ENCODE measurements at regions not wholly inside any gene's neighbourhood (a gene's known extent, or its start where the extent isn't known, plus 50 kb on each side); places are given as distances from the start of the nearest gene placed in this dataset.

GRCh38 chr14:87305345-87305744, 687.6 kb downstream of the GALC start:
- Histone ChIP-seq H3K4me3 (ENCODE audit: low read depth in 1 of 5, low read length in 5 of 5) (no peak overlapping the region), H3K9me3 (ENCODE audit: control insufficient read depth in 5 of 5, low read length in 5 of 5) (peaks cover 0 to 2% (median 0%) of the 10 kb centered on the region in 5 donors), H3K27me3 (ENCODE audit: control insufficient read depth in 5 of 5, insufficient read depth in 4 of 5, low read length in 5 of 5) (no peaks in the 10 kb centered on the region), H3K36me3 (ENCODE audit: control insufficient read depth in 5 of 5, insufficient read depth in 5 of 5, low read length in 5 of 5) (no peaks in the 10 kb centered on the region), H3K27ac (ENCODE audit: low read depth, low read length) (no peak overlapping the region), H3K9ac (ENCODE audit: low read length in 5 of 5) (no peak overlapping the region), H3K4me1 (ENCODE audit: control insufficient read depth in 5 of 5, insufficient read depth in 5 of 5, low read length in 5 of 5) (no peaks in the 10 kb centered on the region)

GRCh38 chr14:87304404-87304803, 688.6 kb downstream of the GALC start:
- Histone ChIP-seq H3K9ac (ENCODE audit: low read length in 5 of 5) (no peak overlapping the region), H3K27me3 (ENCODE audit: control insufficient read depth in 5 of 5, insufficient read depth in 4 of 5, low read length in 5 of 5) (no peaks in the 10 kb centered on the region)

GRCh38 chr14:87286826-87287225, 706.2 kb downstream of the GALC start:
- Histone ChIP-seq H3K4me3 (ENCODE audit: low read depth in 1 of 5, low read length in 5 of 5) (no peak overlapping the region), H3K9me3 (ENCODE audit: control insufficient read depth in 5 of 5, low read length in 5 of 5) (no peaks in the 10 kb centered on the region), H3K36me3 (ENCODE audit: control insufficient read depth in 5 of 5, insufficient read depth in 5 of 5, low read length in 5 of 5) (no peaks in the 10 kb centered on the region), H3K4me1 (ENCODE audit: control insufficient read depth in 5 of 5, insufficient read depth in 5 of 5, low read length in 5 of 5) (no peaks in the 10 kb centered on the region), H3K27me3 (ENCODE audit: control insufficient read depth in 5 of 5, insufficient read depth in 4 of 5, low read length in 5 of 5) (no peaks in the 10 kb centered on the region), H3K27ac (ENCODE audit: low read depth, low read length) (no peak overlapping the region), H3K9ac (ENCODE audit: low read length in 5 of 5) (no peak overlapping the region)

More at GRCh38 chr14:87304404-87304803, 688.6 kb downstream of the GALC start:
- H3K4me3 ChIP-seq (ENCODE audit: low read depth in 1 of 5, low read length in 5 of 5): no peak overlapping the region
- H3K27ac ChIP-seq (ENCODE audit: low read depth, low read length): no peak overlapping the region
- no peaks in the 10 kb centered on the region for H3K4me1 ChIP-seq (ENCODE audit: control insufficient read depth in 5 of 5, insufficient read depth in 5 of 5, low read length in 5 of 5)
- H3K36me3 ChIP-seq (ENCODE audit: control insufficient read depth in 5 of 5, insufficient read depth in 5 of 5, low read length in 5 of 5): no peaks in the 10 kb centered on the region
- H3K9me3 ChIP-seq (ENCODE audit: control insufficient read depth in 5 of 5, low read length in 5 of 5): peaks cover 0 to 2% (median 0%) of the 10 kb centered on the region in 5 donors

- no peak overlapping the region for H3K27ac ChIP-seq (ENCODE audit: low read depth, low read length)
- H3K36me3 ChIP-seq (ENCODE audit: control insufficient read depth in 5 of 5, insufficient read depth in 5 of 5, low read length in 5 of 5): no peaks in the 10 kb centered on the region
- no peaks in the 10 kb centered on the region for H3K4me1 ChIP-seq (ENCODE audit: control insufficient read depth in 5 of 5, insufficient read depth in 5 of 5, low read length in 5 of 5)
- no peaks in the 10 kb centered on the region for H3K27me3 ChIP-seq (ENCODE audit: control insufficient read depth in 5 of 5, insufficient read depth in 4 of 5, low read length in 5 of 5)
- no peaks in the 10 kb centered on the region for H3K9me3 ChIP-seq (ENCODE audit: control insufficient read depth in 5 of 5, low read length in 5 of 5)
- H3K4me3 ChIP-seq (ENCODE audit: low read depth in 1 of 5, low read length in 5 of 5): no peak overlapping the region
- H3K9ac ChIP-seq (ENCODE audit: low read length in 5 of 5): no peak overlapping the region
Observed at GRCh38 chr14:87286191-87286590, 706.8 kb downstream of the GALC start.

GRCh38 chr14:87285506-87285905, 707.5 kb downstream of the GALC start:
- Histone ChIP-seq H3K27ac (ENCODE audit: low read depth, low read length) (no peak overlapping the region), H3K4me3 (ENCODE audit: low read depth in 1 of 5, low read length in 5 of 5) (no peak overlapping the region), H3K4me1 (ENCODE audit: control insufficient read depth in 5 of 5, insufficient read depth in 5 of 5, low read length in 5 of 5) (no peaks in the 10 kb centered on the region), H3K27me3 (ENCODE audit: control insufficient read depth in 5 of 5, insufficient read depth in 4 of 5, low read length in 5 of 5) (no peaks in the 10 kb centered on the region), H3K36me3 (ENCODE audit: control insufficient read depth in 5 of 5, insufficient read depth in 5 of 5, low read length in 5 of 5) (no peaks in the 10 kb centered on the region), H3K9me3 (ENCODE audit: control insufficient read depth in 5 of 5, low read length in 5 of 5) (no peaks in the 10 kb centered on the region), H3K9ac (ENCODE audit: low read length in 5 of 5) (no peak overlapping the region)

- no peaks in the 10 kb centered on the region for H3K9me3 ChIP-seq (ENCODE audit: control insufficient read depth in 5 of 5, low read length in 5 of 5)
- no peak overlapping the region for H3K27ac ChIP-seq (ENCODE audit: low read depth, low read length)
- H3K4me3 ChIP-seq (ENCODE audit: low read depth in 1 of 5, low read length in 5 of 5): no peak overlapping the region
- no peak overlapping the region for H3K9ac ChIP-seq (ENCODE audit: low read length in 5 of 5)
- no peaks in the 10 kb centered on the region for H3K36me3 ChIP-seq (ENCODE audit: control insufficient read depth in 5 of 5, insufficient read depth in 5 of 5, low read length in 5 of 5)
- H3K4me1 ChIP-seq (ENCODE audit: control insufficient read depth in 5 of 5, insufficient read depth in 5 of 5, low read length in 5 of 5): no peaks in the 10 kb centered on the region
- H3K27me3 ChIP-seq (ENCODE audit: control insufficient read depth in 5 of 5, insufficient read depth in 4 of 5, low read length in 5 of 5): no peaks in the 10 kb centered on the region
Observed at GRCh38 chr14:87283547-87283946, 709.4 kb downstream of the GALC start.

GRCh38 chr14:87282266-87282665, 710.7 kb downstream of the GALC start:
- Histone ChIP-seq H3K4me1 (ENCODE audit: control insufficient read depth in 5 of 5, insufficient read depth in 5 of 5, low read length in 5 of 5) (no peaks in the 10 kb centered on the region), H3K9ac (ENCODE audit: low read length in 5 of 5) (no peak overlapping the region), H3K9me3 (ENCODE audit: control insufficient read depth in 5 of 5, low read length in 5 of 5) (no peaks in the 10 kb centered on the region), H3K27me3 (ENCODE audit: control insufficient read depth in 5 of 5, insufficient read depth in 4 of 5, low read length in 5 of 5) (no peaks in the 10 kb centered on the region), H3K4me3 (ENCODE audit: low read depth in 1 of 5, low read length in 5 of 5) (no peak overlapping the region), H3K36me3 (ENCODE audit: control insufficient read depth in 5 of 5, insufficient read depth in 5 of 5, low read length in 5 of 5) (no peaks in the 10 kb centered on the region), H3K27ac (ENCODE audit: low read depth, low read length) (no peak overlapping the region)

GRCh38 chr14:87278415-87278814, 714.6 kb downstream of the GALC start:
- peaks cover 0 to 2% (median 0%) of the 10 kb centered on the region in 5 donors for H3K9me3 ChIP-seq (ENCODE audit: control insufficient read depth in 5 of 5, low read length in 5 of 5)
- H3K27me3 ChIP-seq (ENCODE audit: control insufficient read depth in 5 of 5, insufficient read depth in 4 of 5, low read length in 5 of 5): no peaks in the 10 kb centered on the region
- no peaks in the 10 kb centered on the region for H3K4me1 ChIP-seq (ENCODE audit: control insufficient read depth in 5 of 5, insufficient read depth in 5 of 5, low read length in 5 of 5)
- H3K9ac ChIP-seq (ENCODE audit: low read length in 5 of 5): no peak overlapping the region
- H3K27ac ChIP-seq (ENCODE audit: low read depth, low read length): no peak overlapping the region
- no peaks in the 10 kb centered on the region for H3K36me3 ChIP-seq (ENCODE audit: control insufficient read depth in 5 of 5, insufficient read depth in 5 of 5, low read length in 5 of 5)
- no peak overlapping the region for H3K4me3 ChIP-seq (ENCODE audit: low read depth in 1 of 5, low read length in 5 of 5)

- no peaks in the 10 kb centered on the region for H3K36me3 ChIP-seq (ENCODE audit: control insufficient read depth in 5 of 5, insufficient read depth in 5 of 5, low read length in 5 of 5)
- H3K9me3 ChIP-seq (ENCODE audit: control insufficient read depth in 5 of 5, low read length in 5 of 5): peaks cover 0 to 9% (median 4%) of the 10 kb centered on the region in 5 donors
- no peak overlapping the region for H3K9ac ChIP-seq (ENCODE audit: low read length in 5 of 5)
- no peaks in the 10 kb centered on the region for H3K27me3 ChIP-seq (ENCODE audit: control insufficient read depth in 5 of 5, insufficient read depth in 4 of 5, low read length in 5 of 5)
- H3K27ac ChIP-seq (ENCODE audit: low read depth, low read length): no peak overlapping the region
- no peaks in the 10 kb centered on the region for H3K4me1 ChIP-seq (ENCODE audit: control insufficient read depth in 5 of 5, insufficient read depth in 5 of 5, low read length in 5 of 5)
- no peak overlapping the region for H3K4me3 ChIP-seq (ENCODE audit: low read depth in 1 of 5, low read length in 5 of 5)
Observed at GRCh38 chr14:87271331-87271730, 721.7 kb downstream of the GALC start.

GRCh38 chr14:87268997-87269396, 724.0 kb downstream of the GALC start:
- Histone ChIP-seq H3K27ac (ENCODE audit: low read depth, low read length) (no peak overlapping the region), H3K9ac (ENCODE audit: low read length in 5 of 5) (no peak overlapping the region), H3K9me3 (ENCODE audit: control insufficient read depth in 5 of 5, low read length in 5 of 5) (peaks cover 0 to 9% (median 3%) of the 10 kb centered on the region in 5 donors), H3K4me1 (ENCODE audit: control insufficient read depth in 5 of 5, insufficient read depth in 5 of 5, low read length in 5 of 5) (no peaks in the 10 kb centered on the region), H3K36me3 (ENCODE audit: control insufficient read depth in 5 of 5, insufficient read depth in 5 of 5, low read length in 5 of 5) (no peaks in the 10 kb centered on the region), H3K4me3 (ENCODE audit: low read depth in 1 of 5, low read length in 5 of 5) (no peak overlapping the region), H3K27me3 (ENCODE audit: control insufficient read depth in 5 of 5, insufficient read depth in 4 of 5, low read length in 5 of 5) (no peaks in the 10 kb centered on the region)

- Histone ChIP-seq H3K4me1 (ENCODE audit: control insufficient read depth in 5 of 5, insufficient read depth in 5 of 5, low read length in 5 of 5) (no peaks in the 10 kb centered on the region), H3K4me3 (ENCODE audit: low read depth in 1 of 5, low read length in 5 of 5) (no peak overlapping the region), H3K9me3 (ENCODE audit: control insufficient read depth in 5 of 5, low read length in 5 of 5) (peaks cover 0 to 3% (median 0%) of the 10 kb centered on the region in 5 donors), H3K9ac (ENCODE audit: low read length in 5 of 5) (no peak overlapping the region), H3K36me3 (ENCODE audit: control insufficient read depth in 5 of 5, insufficient read depth in 5 of 5, low read length in 5 of 5) (no peaks in the 10 kb centered on the region), H3K27ac (ENCODE audit: low read depth, low read length) (no peak overlapping the region), H3K27me3 (ENCODE audit: control insufficient read depth in 5 of 5, insufficient read depth in 4 of 5, low read length in 5 of 5) (no peaks in the 10 kb centered on the region)
Observed at GRCh38 chr14:87264796-87265195, 728.2 kb downstream of the GALC start.
